AG10803 (cell line): ENCODE measurements at regions not wholly inside any gene's neighbourhood (a gene's known extent, or its start where the extent isn't known, plus 50 kb on each side); places are given as distances from the start of the nearest gene placed in this dataset.
A peak's percentile ranks its signal among the peaks of the same experiment; 100 is the strongest.

ENCODE experiments used
- DNase-seq: peaks from one replicate; pipeline ENCODE4 v3.0.0; 2010; ENCODE audit warnings: low read depth
- H3K4me3 ChIP-seq: 2 replicates; pipeline ENCODE4 v1.5.1; 2011; ENCODE audit warnings: mild to moderate bottlenecking, low read length, control low read depth
- TF ChIP-seq, protein P1 (sequence below): conservative IDR thresholded peaks from 2 replicates; pipeline ENCODE4 v1.5.1; 2011; ENCODE audit warnings: mild to moderate bottlenecking, low read length, control low read depth, inconsistent platforms

DNA sequence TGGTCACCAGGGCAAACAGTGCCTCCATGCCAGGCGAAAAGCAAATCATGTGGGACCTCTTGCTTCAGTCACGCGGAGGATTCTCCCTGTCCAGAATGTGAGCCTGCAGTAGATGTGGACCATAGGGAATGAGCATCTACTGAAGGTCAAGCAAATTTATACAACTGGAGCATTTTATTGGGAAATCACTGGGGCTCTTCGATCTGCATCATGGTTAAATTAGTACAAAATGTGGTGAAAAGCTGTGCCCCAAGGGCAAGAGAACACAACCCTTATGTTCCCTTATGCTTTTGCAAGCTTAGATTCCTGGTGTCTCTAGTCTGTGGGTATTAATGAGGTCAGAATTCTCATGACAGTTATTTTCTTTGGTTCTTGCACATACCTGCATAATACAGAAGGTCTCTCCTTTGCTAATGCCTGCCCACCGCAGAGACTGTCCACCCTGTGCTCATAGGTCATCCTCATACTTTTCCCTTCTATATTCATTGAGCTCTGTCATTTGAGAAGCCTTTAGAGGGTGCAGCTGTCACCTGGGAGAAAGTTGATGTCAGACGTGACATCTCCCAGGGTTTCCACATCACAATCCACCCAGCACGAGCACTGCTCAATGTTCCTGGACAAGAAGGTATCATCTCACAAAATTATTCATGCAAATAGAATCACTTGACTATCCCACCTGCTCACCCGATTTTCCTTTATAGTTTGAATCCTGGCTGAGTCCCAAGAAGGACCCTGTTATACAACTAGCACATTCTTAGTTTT lies 111.7 kb downstream of the NXNL2 start:
- TF ChIP-seq, protein P1, sequence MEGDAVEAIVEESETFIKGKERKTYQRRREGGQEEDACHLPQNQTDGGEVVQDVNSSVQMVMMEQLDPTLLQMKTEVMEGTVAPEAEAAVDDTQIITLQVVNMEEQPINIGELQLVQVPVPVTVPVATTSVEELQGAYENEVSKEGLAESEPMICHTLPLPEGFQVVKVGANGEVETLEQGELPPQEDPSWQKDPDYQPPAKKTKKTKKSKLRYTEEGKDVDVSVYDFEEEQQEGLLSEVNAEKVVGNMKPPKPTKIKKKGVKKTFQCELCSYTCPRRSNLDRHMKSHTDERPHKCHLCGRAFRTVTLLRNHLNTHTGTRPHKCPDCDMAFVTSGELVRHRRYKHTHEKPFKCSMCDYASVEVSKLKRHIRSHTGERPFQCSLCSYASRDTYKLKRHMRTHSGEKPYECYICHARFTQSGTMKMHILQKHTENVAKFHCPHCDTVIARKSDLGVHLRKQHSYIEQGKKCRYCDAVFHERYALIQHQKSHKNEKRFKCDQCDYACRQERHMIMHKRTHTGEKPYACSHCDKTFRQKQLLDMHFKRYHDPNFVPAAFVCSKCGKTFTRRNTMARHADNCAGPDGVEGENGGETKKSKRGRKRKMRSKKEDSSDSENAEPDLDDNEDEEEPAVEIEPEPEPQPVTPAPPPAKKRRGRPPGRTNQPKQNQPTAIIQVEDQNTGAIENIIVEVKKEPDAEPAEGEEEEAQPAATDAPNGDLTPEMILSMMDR = no peak

DNA sequence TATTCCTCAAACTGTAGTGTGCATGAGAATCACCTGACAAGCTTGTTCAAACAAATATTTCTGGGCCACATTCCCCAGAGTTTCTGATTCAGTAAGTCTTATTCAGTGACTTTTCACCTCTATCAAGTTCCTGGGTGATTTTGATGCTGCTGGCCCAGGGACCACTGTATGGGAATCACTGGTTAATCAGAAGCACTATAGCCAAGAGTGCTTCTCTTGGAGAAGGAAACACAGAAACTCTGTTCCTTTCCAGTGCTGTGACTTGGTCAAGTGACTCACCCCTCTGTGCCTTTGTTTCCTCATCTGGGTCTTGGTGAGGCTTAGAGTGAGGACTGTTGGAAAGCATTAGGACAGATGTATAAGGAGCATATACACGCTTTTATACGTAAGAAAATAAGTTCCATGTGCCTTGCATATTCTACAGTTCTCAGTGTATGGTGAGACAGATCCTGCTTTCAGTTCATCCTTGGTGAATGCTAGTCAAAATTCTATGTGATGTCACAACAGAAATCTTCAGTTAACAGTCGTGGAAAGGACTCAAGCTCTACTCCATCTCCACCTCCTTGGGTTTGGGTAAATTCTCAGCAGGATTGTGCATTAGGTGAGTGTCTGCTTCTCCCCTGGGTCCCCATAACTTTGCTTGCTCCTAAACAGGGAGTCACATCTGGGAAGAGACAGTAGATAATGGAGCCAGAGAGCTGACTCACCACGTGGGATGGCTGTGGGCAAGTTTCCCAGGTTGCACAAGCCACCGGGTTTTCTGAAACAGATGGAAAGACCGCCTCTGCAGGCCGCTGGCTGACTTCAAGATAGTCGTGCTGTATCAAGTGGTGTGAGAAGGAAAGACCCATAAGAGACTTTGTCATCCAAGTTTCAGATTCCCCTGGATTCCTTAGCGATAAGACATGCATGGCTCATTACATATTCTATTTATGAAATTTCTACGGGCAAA lies 117.0 kb downstream of the NXNL2 start:
- TF ChIP-seq, protein P1 = peak; percentile 51
- H3K4me3 ChIP-seq = peak overlapping the region; percentile 46
- DNase-seq = peak; percentile 98

More for the DNA sequence above, 111.7 kb downstream of the NXNL2 start:
- H3K4me3 ChIP-seq = no peak overlapping the region
- DNase-seq = no peak

DNA sequence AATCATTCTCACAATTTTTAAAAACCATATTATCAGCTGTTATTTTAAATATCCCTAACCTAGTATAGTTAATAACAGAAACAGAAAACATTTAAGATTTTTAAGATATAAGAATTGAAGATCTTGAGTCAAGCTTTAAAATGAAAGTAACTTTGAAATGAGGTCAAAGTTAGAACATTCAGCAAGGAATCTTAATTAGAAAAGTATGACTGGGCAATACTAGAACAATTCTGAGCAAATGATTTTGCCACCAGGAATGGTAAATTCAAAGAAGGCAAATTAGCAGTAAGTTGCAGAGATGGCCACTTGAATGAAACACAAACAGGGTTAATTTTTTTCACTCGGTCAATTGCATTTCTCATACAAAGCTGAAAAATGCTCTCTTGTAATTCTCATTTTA lies 117.9 kb downstream of the NXNL2 start:
- TF ChIP-seq, protein P1 = no peak
- peak overlapping the region; percentile 46 for H3K4me3 ChIP-seq
- DNase-seq = peak; percentile 54

DNA sequence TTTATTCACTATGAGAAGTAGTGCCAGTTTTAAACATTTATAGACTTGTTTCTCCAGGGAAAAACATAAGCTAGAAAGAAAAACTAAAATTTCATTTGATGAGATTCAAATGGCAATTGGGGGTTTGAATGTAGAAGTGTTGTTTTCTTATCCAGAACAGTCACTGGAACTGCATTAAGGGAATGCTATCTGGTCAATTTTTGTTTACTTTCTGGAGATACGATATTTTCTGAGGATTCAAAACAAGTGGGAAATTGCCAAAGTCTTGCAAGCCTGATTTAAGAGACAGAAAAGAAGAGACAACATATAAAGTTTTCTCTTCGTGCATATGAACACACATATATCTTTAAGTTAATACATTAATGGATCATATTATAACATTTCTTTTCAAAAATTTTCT lies 118.4 kb downstream of the NXNL2 start:
- TF ChIP-seq, protein P1 = no peak
- no peak overlapping the region for H3K4me3 ChIP-seq
- DNase-seq = no peak

DNA sequence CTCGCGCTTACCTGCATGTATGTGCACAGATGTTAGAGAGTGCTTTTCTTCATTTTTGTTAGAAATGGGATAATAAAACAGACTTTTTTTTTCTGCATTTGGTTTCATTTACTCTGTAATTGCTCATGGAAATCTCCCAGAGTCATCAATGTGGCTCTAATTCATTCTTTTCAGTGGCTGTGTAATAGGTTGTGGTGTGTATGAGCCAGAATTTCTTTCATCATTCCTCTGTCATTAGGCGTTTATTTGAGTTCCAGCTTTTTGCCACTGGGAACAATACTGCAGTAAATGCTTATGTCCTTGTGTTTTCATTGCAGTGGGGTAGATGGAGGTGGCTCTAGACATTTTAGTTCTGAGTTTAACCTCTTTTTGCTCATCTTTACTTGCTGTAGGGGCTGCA lies 118.9 kb downstream of the NXNL2 start:
- TF ChIP-seq, protein P1 = no peak
- no peak overlapping the region for H3K4me3 ChIP-seq
- DNase-seq = peak; percentile 75

DNA sequence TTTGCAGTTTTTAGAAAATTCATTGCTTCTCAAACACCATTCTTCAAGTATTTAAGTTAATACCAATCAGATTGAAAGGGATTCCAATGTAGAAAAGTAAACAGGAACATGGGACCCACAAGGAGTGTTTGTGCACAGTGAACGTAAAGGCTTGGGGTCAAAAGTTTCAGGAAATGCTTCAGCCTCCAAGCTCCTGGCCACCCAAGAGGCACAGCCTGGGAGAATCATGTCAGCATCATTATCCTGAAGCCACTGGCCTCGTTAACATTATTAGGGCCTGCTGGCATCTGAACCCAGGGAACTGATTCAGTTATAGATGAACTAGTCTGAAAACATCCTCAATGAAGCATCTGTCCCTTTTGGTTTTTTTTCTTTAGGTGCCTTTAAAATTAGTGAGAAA lies 122.9 kb downstream of the NXNL2 start:
- no peak overlapping the region for H3K4me3 ChIP-seq
- DNase-seq = no peak
- TF ChIP-seq, protein P1 = no peak
